H4 (cell line): ENCODE measurements at regions not wholly inside any gene's neighbourhood (a gene's known extent, or its start where the extent isn't known, plus 50 kb on each side); places are given as distances from the start of the nearest gene placed in this dataset.
"Not testable (repeated sequence)": the region's sequence is repeated elsewhere in the genome, so short reads cannot be mapped to it uniquely, and the experiment has no call there.

Source experiments
- DNase-seq: peaks from one replicate; pipeline ENCODE4 v3.0.0-alpha.2; 2015; ENCODE audit warnings: low spot score

GRCh38 chr6:13874191-13874549 is 50.6 kb upstream of the RNF182 start:
- DNase-seq: no peak

- peak; percentile 53 for DNase-seq
Observed at GRCh38 chr6:13873288-13874190, 51.2 kb upstream of the RNF182 start.

DNA sequence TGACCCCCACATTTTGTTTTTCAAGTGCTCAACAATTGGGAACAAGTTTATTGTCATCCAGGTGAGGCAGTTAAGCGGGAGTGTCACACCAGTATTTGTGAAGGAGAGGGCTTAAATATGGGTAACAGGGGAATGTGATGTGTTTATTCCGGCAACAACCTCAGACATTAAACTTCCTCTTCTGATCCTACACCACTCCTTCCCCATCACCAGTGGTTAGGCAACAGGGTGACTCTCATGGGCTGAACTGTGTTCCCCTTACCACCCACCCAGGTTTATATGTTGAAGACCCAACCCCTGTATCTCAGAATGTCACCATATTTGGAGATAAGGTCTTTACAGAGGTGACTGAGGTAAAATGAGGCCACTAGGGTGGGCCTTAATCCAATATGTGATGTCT is 52.1 kb upstream of the RNF182 start:
- DNase-seq: no peak

GRCh38 chr6:13872006-13872405 is 52.7 kb upstream of the RNF182 start:
- not testable (repeated sequence) for DNase-seq

- no peak for DNase-seq
Observed at GRCh38 chr6:13870214-13870830, 54.4 kb upstream of the RNF182 start.

DNA sequence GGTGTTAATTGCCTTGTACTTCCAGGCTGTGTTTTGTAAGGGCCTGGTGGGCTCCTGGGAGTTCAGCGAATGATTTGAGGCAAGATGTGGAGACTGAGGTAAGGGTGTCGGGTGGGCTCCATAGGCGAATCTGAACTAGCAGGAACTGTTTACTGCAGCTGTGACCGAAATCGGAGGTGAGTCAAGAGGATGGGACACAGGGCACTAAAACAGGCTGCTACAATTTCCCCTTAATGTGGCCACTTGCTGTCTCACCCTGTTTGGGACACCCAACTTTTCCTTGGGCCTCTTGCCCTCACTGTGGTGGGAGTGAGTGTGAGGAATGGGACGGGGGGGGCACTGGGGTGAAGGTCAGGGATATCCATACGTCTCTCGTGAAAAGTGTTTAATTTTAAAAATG is 53.9 kb upstream of the MCUR1 start:
- no peak for DNase-seq

- no peak for DNase-seq
Observed at GRCh38 chr6:13866301-13866700, 51.9 kb upstream of the MCUR1 start.

- DNase-seq: no peak
Observed at GRCh38 chr6:13865141-13865540, 50.8 kb upstream of the MCUR1 start.

GRCh38 chr6:13864669-13865068 is 50.3 kb upstream of the MCUR1 start:
- not testable (repeated sequence) for DNase-seq
